Epithelial cell of prostate (primary cell): ENCODE measurements at regions not wholly inside any gene's neighbourhood (a gene's known extent, or its start where the extent isn't known, plus 50 kb on each side); places are given as distances from the start of the nearest gene placed in this dataset.
"Not testable (repeated sequence)": the region's sequence is repeated elsewhere in the genome, so short reads cannot be mapped to it uniquely, and the experiment has no call there.

Experiments used
- DNase-seq: peaks from one replicate; pipeline ENCODE4 v3.0.0-alpha.2; 2011; ENCODE audit warnings: low read depth, low spot score
- H3K27ac ChIP-seq: fragments of 450-650 bp; 2 replicates; pipeline ENCODE4 v1.5.1; 2017; ENCODE audit warnings: mild to moderate bottlenecking

DNA sequence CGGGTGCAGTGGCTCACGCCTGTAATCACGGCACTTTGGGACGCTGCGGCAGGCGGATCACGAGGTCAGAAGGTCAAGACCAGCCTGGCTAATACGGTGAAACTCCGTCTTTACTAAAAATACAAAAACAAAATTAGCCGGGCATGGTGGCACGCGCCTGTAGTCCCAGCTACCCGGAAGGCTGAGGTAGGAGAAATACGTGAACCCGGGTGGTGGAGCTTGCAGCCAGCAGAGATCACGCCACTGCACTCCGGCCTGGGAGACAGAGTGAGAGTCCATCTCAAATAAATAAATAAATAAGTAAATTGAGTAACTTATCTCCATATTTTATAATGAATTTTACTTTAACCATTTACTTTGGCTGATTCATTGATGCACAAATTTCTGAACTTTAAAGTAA is 1913.3 kb downstream of the PCDH7 start:
- no peak overlapping the region for H3K27ac ChIP-seq
- DNase-seq: no peak

DNA sequence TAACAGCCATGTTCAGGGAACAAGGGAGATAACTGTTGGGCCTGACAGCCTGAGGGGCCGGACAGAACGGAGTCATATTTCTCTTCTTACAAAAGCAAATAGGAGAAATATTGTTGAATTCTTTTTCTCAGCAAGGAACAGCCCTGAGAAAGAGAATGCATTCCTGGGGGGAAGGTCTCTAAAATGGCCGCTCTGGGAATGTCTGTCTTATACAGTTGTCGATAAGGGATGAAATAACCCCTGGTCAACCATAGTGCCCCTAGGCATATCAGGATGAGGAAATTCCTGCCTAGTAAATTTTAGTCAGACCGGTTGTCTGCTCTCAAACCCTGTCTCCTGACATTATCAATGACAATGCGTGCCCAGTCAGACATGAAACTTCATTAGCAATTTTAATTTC is 1925.5 kb downstream of the PCDH7 start:
- no peak for DNase-seq

DNA sequence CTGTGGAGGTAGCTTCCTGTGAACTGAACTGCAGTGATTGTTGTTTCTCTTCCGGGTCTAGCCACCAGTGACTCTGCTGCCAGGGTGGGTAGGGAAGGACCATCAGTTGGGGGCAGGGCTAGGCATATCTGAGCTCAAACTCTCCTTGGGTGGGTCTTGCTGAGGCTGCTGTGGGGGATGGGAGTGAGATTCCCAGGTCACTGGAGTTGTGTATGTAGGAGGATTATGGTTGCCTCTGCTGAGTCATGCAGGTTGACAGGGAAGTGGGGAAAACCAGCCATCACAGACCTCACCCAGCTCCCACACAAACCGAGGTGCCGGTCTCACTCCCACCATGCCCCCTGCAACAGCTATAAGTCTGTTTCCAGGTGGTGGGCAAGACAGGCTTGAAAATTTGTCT is 1937.8 kb downstream of the PCDH7 start:
- H3K27ac ChIP-seq: no peak overlapping the region
- DNase-seq: no peak

More for the DNA sequence above, 1925.5 kb downstream of the PCDH7 start:
- no peak overlapping the region for H3K27ac ChIP-seq

DNA sequence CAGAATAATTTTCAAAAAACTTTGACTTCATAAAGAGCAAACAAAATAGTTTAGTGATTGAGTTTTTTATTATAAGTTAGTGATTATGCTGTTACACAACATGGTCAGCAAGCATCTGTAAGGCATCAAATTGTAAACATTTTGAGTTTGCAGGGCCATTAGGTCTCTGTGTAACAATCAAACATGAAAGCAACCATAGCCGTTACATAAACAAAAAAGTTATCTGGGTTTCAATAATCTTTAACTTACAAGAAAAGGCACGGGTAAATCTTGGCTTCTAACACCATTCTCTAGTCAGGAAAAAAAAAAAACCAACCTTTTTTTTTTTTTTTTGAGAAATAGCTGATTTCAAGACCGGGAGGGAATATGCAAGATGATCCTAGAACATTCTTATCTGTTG is 1941.1 kb downstream of the PCDH7 start:
- no peak overlapping the region for H3K27ac ChIP-seq
- no peak for DNase-seq

DNA sequence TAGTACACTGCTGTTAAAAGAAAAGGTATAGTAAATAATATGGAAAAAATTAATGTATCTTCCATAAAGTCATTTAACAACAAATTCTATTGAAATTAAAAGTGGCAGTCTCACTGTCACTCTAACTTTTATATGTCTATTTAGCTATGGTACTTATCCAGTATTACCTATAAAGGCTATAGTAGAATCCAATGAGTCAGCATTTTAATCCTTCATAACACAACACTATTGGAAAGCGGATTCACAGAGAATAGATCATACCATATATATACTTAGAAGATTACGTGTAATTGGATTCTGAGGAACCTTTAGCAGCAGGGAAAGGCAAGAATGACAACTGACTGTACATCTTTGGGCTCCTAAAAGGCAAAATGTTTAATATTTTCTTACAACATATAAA is 1942.6 kb downstream of the PCDH7 start:
- H3K27ac ChIP-seq: no peak overlapping the region
- DNase-seq: no peak

DNA sequence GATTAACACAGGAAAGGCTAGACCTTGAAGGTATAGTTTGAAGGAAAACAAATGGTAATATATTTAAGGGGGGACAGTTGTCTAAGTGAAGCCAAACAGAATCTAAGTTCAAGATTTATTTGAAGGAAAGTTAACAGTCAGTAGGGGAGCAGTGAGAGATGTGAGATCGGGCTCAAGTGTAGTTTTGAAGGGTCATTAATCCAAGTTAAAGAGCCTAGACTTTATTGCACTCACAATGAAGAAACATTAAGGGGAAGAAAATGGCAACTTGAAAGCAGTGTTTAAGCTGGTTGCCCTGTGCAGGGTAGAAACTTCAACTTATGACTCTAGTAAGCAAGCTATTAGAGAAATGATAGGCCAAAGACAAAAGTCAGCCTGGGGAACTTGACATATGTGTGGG is 1952.2 kb downstream of the PCDH7 start:
- DNase-seq: no peak
- no peak overlapping the region for H3K27ac ChIP-seq

DNA sequence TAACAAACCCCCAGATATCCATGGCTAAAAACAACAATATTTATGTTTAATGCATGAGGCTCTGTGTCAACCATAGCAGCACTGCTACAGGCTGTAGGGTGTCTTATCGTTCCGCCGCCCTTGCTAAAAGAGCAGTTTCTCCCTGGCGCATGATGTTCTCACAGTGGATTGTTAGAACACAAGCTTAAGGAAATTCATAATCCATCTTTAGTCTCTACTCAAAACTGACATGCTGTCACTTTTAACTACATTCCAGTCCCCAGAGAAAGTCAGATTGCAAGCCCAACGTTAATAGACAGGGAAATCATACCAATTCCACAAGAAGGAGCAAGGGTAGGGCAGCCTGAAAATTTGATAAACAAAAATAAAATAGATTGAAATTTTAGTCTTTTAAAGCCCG is 1960.8 kb downstream of the PCDH7 start:
- DNase-seq: no peak
- H3K27ac ChIP-seq: no peak overlapping the region

DNA sequence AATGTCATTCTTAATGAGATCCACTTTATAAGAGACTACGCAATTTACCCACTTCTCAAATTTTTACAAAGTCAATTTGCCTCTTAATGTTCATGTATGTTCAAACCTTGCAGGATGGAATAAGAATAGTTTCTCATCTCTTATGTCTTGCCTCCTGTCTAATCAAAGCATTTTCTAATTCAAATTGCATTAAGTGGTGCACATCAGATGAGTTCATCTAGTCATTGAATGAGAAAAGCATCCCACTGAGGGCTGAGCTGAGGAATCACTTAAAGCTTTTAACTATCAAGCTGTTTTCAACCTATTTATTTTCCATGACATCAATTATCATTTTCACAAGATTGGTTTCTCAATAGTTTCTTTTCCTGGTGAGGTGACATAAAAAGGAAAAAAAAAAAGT is 1964.0 kb downstream of the PCDH7 start:
- H3K27ac ChIP-seq: no peak overlapping the region
- DNase-seq: no peak

DNA sequence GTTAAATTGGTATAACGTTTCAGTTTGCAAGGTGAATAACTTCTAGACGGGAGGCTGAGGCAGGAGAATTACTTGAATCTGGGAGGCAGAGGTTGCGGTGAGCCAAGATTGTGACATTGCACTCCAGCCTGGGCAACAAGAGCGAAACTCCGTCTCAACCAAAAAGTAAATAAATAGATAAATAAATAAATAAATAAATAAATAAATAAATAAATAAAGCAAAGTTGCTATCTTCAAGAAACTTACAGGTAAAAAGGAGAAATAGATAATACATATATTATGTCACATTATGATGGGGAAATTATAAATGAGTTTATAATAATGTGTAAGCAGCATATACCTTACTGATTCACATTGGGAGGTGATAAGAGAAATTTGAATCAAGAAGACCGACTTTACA is 1966.0 kb downstream of the PCDH7 start:
- DNase-seq: no peak
- H3K27ac ChIP-seq: no peak overlapping the region

DNA sequence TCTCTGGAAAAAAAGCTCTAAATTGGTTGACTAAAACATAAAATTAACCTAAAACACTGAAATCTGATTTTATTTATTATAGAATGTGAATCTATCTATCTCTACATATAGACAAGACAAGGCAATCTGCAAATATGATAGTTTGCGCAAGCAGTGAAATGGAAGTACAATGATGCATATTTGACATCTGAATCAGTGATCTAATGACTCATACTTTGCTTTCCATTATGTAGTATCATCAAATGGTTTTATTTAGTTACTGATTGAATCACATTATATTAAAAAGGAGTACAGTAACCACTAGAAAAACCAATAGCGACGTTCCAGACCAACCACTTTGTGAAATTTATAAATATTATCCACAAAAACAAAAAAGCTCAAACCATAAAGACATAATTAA is 1969.3 kb downstream of the PCDH7 start:
- H3K27ac ChIP-seq: no peak overlapping the region
- peak; percentile 14 for DNase-seq

DNA sequence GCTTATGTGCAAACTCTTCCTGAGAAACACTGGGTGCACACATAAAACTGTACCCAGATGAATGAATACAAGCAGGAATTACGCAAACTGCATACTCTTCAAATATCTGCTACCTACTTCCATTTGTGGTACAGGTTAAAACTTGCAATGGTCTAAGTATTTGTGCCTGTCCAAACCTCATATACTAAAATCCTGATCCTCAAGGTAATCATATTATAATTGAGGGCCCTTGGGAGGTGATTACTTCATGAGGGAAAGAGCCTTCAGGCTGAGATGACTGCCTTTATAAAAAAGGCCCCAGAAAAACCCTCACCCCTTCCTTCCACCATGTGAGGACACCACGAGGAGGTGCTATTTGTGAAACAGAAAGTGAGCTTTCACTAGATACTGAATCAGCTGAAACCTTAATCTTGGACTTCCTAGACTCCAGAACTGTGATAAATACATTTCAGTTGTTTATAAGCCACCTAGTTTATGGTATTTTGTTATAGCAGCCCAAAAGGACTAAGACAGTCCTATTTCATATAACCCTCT is 1977.2 kb downstream of the PCDH7 start:
- peak; percentile 8 for DNase-seq
- no peak overlapping the region for H3K27ac ChIP-seq

DNA sequence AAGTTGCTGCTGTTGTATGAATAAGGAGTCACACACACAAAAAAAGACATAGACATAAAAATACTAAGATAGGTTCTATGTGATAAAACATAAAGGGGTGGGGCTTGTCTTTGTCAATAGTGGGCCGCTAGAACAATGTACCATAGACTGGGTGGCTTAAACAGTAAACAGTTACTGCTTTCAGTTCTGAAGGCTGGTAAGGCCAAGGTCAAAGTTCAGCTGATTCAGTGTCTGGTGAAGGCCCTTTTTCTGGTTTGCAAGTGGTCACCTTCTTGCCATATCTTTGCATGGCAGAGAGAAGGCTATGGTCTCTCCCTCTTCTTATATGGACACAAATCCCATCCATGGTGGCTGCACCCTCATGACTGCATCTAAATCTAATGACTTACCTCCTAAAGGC is 1980.7 kb downstream of the PCDH7 start:
- no peak for DNase-seq
- H3K27ac ChIP-seq: no peak overlapping the region

DNA sequence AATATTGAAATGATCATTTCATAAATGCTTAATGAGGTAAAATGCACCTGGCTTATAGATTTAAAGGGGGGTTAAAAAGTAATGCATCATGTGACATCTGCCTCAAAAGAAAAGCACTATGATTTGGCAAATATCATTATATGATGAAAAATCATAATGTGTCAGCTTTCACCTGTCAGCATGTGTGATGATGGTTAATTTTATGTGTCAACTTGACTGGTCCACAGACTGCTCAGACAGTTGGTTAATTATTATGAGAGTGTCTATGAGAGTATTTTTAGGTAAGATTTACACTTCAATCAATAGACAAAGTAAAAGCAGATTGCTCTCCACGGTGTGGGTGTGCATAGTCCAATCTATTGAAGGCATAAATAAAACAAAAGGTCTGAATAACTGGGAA is 1986.7 kb downstream of the PCDH7 start:
- no peak for DNase-seq
- no peak overlapping the region for H3K27ac ChIP-seq

DNA sequence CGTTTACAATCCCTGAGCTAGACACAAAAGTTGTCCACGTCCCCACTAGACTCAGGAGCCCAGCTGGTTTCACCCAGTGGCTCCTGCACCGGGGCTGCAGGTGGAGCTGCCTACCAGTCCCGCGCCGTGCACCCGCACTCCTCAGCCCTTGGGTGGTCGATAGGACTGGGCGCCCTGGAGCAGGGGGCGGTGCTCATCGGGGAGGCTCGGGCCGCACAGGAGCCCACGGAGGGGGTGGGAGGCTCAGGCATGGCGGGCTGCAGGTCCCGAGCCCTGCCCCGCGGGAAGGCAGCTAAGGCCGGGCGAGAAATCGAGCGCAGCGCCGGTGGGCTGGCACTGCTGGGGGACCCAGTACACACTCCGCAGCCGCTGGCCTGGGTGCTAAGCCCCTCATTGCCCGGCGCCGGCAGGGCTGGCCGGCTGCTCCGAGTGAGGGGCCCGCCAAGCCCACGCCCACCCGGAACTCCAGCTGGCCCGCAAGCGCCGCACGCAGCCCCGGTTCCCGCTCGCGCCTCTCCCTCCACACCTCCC is 1996.0 kb downstream of the PCDH7 start:
- DNase-seq, H3K27ac ChIP-seq: not testable (repeated sequence)

DNA sequence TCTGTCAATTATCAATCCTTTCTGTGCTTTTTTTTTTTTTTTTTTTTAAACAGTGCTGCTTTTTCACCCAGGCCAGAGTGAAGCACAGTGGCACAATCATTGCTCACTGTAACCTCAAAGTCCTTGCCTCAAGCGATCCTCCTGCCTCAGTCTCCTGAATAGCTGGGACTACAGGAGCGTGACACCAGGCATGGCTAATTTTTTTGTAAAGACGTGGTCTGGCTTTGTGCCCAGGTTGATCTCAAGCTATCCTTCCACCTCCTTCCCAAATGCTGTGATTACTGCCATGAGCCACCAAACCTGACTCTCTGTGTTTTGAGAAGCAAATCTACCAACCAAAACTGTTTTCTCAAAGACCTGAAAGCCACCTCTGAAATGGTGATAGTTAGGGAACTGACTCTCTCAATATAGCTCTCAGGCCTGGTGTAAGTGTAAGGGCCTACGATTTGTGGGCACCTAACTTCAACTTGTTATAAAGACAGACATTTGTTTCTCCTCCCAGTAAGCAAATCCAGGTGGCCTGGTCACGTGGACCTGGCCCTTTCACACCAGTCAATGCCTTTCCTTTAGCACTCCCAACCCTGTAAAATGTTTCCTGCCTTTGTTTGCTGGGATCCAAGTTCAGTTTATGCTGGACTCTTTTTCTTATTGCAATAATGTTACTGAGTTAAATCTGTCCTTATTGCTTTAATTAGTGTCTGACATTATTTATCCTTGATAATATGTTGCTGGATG is 2015.9 kb downstream of the PCDH7 start:
- H3K27ac ChIP-seq: no peak overlapping the region

DNA sequence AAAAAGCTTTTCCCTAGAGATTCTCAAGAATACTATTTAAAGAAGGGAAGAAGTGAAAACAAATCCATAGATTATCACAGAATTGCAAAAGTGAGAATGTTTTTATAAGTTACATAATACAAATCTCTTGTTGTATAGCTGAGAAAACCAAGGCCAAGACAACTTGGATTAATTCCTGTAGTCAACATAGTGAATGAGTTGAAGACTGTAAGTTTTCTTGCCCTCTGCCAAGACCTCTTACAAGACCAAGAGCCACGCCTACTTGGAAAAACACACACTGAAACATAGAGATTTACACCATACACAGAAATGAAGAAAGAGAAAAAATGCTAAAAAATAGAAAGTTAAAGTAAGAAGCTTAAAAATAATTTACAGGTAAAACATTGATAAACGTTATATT is 2024.0 kb downstream of the PCDH7 start:
- no peak for DNase-seq
- no peak overlapping the region for H3K27ac ChIP-seq

More for the DNA sequence above, 2015.9 kb downstream of the PCDH7 start:
- DNase-seq: no peak

DNA sequence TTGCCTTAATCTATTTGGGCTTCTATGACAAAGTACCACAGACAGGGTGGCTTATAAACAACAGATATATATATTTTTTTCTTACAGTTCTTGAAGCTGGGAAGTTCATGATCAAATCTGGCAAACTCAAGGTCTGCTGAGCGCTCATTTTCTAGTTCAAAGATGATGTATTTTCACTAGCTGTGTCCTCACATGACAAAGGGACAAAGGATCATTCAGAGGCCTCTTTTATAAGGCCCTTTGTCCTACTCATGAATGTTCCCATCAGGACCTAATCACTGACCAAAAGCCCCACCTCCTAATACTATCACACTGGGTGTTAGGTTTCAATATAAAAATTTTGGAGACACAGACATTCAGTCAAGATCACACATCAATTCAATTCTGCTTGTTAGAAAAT is 2025.2 kb downstream of the PCDH7 start:
- DNase-seq: no peak
- H3K27ac ChIP-seq: no peak overlapping the region

DNA sequence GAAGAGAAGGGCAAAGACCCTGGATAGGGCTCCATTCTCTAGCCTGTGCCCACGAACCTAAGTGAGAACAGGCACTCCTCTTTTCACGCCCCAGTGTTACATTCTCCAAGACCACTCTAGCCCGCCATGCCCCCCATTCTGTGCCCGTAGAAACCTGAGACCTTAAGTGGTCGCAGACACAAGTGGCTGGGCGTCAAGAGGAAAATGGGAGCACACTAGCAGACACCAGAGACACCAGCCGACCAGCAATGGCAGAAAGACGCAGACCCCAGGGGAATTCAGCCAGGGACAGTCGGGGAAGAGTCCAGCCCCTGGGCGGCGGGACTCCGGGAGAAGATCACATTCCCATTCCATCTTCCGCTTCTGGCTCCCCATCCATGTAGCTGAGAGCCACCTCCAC is 2027.9 kb downstream of the PCDH7 start:
- no peak overlapping the region for H3K27ac ChIP-seq
- no peak for DNase-seq

DNA sequence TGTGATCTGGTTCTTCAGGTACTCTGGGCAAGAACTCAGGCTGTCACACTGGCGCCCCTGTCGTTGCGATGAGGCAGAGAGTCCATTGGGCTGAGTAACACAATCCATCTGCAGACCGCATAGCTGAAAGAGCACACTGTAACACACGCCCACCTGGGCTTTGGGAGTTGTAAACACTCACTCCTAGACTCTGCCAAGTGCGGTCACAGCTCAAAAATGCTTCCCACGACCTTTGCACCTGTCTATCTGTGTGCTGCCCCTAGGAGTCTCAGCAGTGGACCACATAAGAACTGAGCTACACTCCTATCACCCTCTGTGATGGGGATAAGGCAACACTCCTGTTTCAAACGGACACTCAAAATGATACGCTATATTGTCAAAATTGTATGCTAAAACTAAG is 2028.3 kb downstream of the PCDH7 start:
- H3K27ac ChIP-seq: no peak overlapping the region
- DNase-seq: no peak

DNA sequence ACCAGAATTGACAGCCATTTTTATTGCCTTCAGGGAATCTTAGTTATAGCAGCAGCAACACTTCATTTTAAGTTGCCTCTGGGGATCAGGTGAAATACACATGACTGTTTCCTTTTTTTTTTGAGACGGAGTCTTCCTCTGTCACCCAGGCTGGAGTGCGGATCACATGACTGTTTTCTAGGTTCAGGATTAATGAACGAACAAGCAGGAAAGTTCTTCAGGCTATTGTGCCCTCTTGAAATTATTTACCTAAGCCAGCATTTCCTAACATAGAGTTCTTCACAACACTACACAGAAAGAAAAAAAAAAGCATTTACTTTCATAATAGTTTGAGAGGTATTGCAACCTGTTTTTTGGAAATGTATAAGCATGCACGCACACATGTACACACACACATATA is 2032.8 kb downstream of the PCDH7 start:
- no peak for DNase-seq
- no peak overlapping the region for H3K27ac ChIP-seq

DNA sequence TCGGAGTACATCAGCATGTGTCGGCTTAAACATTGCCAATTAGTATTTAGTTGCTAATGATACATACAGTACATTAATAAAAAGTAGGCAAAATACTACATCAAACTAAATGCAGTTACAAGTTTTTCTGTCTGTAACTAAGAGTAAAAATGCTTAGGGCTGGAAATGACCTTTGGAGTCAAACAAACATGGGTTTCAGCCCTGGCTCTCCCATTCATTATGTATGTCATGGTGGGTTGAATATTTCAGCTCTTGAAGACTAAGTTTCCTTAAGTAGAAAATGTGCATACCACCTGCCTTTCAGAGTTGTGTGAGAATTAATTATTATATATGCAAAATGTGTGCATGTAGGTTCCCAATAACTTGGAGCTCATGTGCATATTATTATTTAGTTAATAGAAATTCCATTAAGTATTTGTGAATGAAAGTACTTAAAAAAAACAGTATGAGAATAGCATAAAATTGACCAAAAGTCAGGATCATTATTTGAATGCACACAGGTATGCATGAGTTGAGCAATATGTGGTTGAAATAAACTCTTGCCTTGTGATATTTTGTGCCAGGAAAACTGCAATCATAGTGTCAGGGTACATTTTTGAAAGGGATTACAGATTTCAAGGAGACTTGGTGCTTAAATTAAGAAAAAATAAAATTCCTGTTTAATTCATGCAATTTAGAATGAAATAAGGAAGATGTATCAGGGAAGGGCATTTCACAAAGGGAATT is 2048.7 kb downstream of the PCDH7 start:
- DNase-seq: no peak

More for the DNA sequence above, 2048.7 kb downstream of the PCDH7 start:
- no peak overlapping the region for H3K27ac ChIP-seq
